K562 (cell line): ENCODE measurements at regions not wholly inside any gene's neighbourhood (a gene's known extent, or its start where the extent isn't known, plus 50 kb on each side); places are given as distances from the start of the nearest gene placed in this dataset.
A peak's percentile ranks its signal among the peaks of the same experiment; 100 is the strongest.

ENCODE experiments used
- ARID4B ChIP-seq: sonication (generic); formaldehyde crosslinking; IDR thresholded peaks from 2 replicates; pipeline ENCODE4 v1.8.0; 2022; ENCODE audit warnings: mild to moderate bottlenecking, missing genetic modification reagents
- CC2D1A ChIP-seq: fragments of 450-650 bp; IDR thresholded peaks from 2 replicates; pipeline ENCODE4 v1.6.1; 2017; ENCODE audit warnings: mild to moderate bottlenecking
- GTF2A2 ChIP-seq: IDR thresholded peaks from 2 replicates; pipeline ENCODE4 v1.6.1; 2016; ENCODE audit warnings: mild to moderate bottlenecking, missing genetic modification characterization, missing compliant biosample characterization
- HMG20A ChIP-seq: fragments of 450-650 bp; formaldehyde crosslinking; conservative IDR thresholded peaks from 2 replicates; pipeline ENCODE4 v1.4.0; 2020; ENCODE audit warnings: mild to moderate bottlenecking, mixed read lengths
- MTF1 ChIP-seq: fragments of 250-450 bp; sonication (Bioruptor Pico); IDR thresholded peaks from 2 replicates; pipeline ENCODE4 v1.9.0; 2021; ENCODE audit warnings: moderate library complexity, mild to moderate bottlenecking, inconsistent platforms, borderline replicate concordance
- PRMT5 ChIP-seq: sonication (generic); formaldehyde crosslinking; IDR thresholded peaks from 2 replicates; pipeline ENCODE4 v1.5.0; 2020; ENCODE audit warnings: missing genetic modification reagents
- STAT5A ChIP-seq: IDR thresholded peaks from 2 replicates; pipeline ENCODE4 v1.6.1; 2012; ENCODE audit warnings: low read length, inconsistent platforms, borderline replicate concordance
- TEAD2 ChIP-seq: fragments of 450-650 bp; IDR thresholded peaks from 2 replicates; pipeline ENCODE4 v1.6.1; 2016; ENCODE audit warnings: missing genetic modification characterization, control low read depth, missing compliant biosample characterization
- ZBTB40 ChIP-seq, 2 experiments: fragments of 450-650 bp in 1 of 2; sonication (generic) in 1 of 2; formaldehyde crosslinking in 1 of 2; IDR thresholded peaks; 2 replicates each; pipeline versions ENCODE4 v1.7.1 to v1.9.0; 2016 to 2022; ENCODE audit warnings: inconsistent platforms in 1 of 2, mild to moderate bottlenecking in 1 of 2, missing genetic modification reagents in 1 of 2
- ZNF282 ChIP-seq: sonication (generic); formaldehyde crosslinking; IDR thresholded peaks from 2 replicates; pipeline ENCODE4 v1.8.1; 2023; ENCODE audit warnings: missing genetic modification reagents
- ZNF707 ChIP-seq: fragments of 250-450 bp; sonication (Bioruptor Pico); conservative IDR thresholded peaks from 2 replicates; pipeline ENCODE4 v1.8.0; 2022; ENCODE audit warnings: inconsistent platforms, mild to moderate bottlenecking, moderate library complexity
- TF ChIP-seq, protein P1 (sequence below), 2 experiments: IDR thresholded peaks; 2 replicates each; pipeline ENCODE4 v1.6.1; 2012; ENCODE audit warnings: improper control_type of control experiment in 2 of 2, low read depth in 2 of 2, low read length in 2 of 2, borderline replicate concordance in 1 of 2

GRCh38 chr2:191571163-191571769, 106.7 kb upstream of the NABP1 start (continued):
- 0 out of 2 replicates have a peak, but pooled peaks have one; percentile 13 for TF ChIP-seq ZBTB40 (IDR thresholded peaks at IDR 0.05)
- TF ChIP-seq ZBTB40 (CRISPR knock-in tag; IDR thresholded peaks at IDR 0.05), result no peak
- TF ChIP-seq MTF1 (CRISPR knock-in tag), result no peak
- TF ChIP-seq, protein P1, sequence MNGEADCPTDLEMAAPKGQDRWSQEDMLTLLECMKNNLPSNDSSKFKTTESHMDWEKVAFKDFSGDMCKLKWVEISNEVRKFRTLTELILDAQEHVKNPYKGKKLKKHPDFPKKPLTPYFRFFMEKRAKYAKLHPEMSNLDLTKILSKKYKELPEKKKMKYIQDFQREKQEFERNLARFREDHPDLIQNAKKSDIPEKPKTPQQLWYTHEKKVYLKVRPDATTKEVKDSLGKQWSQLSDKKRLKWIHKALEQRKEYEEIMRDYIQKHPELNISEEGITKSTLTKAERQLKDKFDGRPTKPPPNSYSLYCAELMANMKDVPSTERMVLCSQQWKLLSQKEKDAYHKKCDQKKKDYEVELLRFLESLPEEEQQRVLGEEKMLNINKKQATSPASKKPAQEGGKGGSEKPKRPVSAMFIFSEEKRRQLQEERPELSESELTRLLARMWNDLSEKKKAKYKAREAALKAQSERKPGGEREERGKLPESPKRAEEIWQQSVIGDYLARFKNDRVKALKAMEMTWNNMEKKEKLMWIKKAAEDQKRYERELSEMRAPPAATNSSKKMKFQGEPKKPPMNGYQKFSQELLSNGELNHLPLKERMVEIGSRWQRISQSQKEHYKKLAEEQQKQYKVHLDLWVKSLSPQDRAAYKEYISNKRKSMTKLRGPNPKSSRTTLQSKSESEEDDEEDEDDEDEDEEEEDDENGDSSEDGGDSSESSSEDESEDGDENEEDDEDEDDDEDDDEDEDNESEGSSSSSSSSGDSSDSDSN (IDR thresholded peaks at IDR 0.05; ENCODE audit: borderline replicate concordance in 1 of 2, low read depth in 2 of 2, low read length in 2 of 2), result no peak
- TF ChIP-seq HMG20A (CRISPR knock-in tag), result no peak
- TF ChIP-seq PRMT5, result no peak
- TF ChIP-seq GTF2A2 (tag), result no peak
- TF ChIP-seq ARID4B, result no peak
- TF ChIP-seq CC2D1A, result peak; percentile 77; the same call in 1 of the 2 replicates
- TF ChIP-seq TEAD2 (tag), result no peak
- TF ChIP-seq ZNF707 (CRISPR knock-in tag), result no peak
- no peak for TF ChIP-seq STAT5A
- no peak for TF ChIP-seq ZNF282 (CRISPR knock-in tag)
